HG03575 (cell line): ENCODE measurements at regions not wholly inside any gene's neighbourhood (a gene's known extent, or its start where the extent isn't known, plus 50 kb on each side); places are given as distances from the start of the nearest gene placed in this dataset.
"Not testable (repeated sequence)": the region's sequence is repeated elsewhere in the genome, so short reads cannot be mapped to it uniquely, and the experiment has no call there.

ENCODE experiments used
- ATAC-seq: cut with Tn5 transposase; IDR thresholded peaks from one replicate; pipeline ENCODE4 v1.9.1; 2021; ENCODE audit not compliant: unreplicated experiment, insufficient number of reproducible peaks, low FRiP score; ENCODE audit errors: extremely low read depth

DNA sequence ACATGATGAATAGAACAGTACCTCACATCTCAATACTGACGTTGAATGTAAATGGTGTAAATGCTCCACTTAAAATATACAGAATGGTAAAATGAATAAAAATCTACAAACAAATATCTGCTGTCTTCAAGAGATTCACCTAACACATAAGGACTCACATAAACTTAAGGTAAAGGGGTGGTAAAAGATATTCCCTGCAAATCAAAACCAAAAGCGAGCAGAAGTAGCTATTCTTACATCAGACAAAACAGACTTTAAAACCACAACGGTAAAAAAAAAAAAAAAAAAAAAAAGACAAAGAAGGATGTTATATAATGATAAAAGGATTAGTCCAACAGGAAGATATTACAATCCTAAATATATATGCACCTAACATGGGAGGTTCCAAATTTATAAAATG is 214.0 kb upstream of the MAST4 start:
- ATAC-seq: no peak

- not testable (repeated sequence) for ATAC-seq
These were observed 191.0 kb upstream of the MAST4 start for GRCh38 chr5:66405145-66405544.

DNA sequence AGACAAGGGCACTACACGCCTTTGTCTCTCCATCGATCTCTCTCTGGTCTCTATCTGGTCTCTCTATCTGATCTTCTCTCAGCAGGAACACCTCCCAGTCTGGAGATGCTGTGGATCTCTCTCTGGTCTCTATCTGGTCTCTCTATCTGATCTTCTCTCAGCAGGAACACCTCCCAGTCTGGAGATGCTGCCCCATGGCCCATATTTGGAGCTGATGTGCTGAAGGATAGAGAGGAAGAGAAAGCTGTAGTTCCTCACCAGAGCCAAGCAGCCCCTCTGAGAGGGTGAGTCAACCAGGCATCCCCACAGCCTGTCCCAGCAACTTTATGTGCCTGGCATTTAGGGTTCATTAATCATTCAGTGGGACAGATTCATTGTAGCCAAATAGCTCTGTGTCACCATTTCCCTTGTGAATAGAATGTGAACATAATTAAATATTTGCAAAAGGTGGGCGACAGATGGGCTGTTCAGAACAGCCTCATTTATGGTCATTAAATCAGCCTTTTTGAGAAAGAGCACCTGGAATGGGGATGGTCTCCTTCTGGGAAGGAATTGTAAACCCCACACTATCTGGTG is 189.3 kb upstream of the MAST4 start:
- ATAC-seq: no peak

GRCh38 chr5:66407765-66408164 is 188.4 kb upstream of the MAST4 start:
- no peak for ATAC-seq

- no peak for ATAC-seq
These were observed 187.6 kb upstream of the MAST4 start for GRCh38 chr5:66408576-66408975.

DNA sequence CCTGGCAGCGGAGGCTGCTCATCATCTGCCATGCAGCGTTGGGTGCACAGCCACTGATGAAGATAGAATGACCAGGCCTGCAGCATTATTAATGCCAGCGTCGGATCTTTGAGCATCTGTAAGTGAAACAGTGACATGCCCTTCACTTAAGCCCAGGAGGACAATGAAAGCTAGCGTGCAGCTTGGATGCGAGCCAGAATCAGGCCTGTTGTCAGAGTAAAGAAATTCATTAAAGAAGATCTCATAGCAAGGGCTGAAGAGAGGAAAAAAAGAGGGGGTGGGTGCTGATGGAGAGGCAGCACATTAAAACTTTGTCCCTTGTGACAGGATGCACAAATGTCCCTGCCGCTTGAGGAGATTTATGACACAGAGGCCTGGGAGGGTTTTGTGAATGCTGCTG is 186.1 kb upstream of the MAST4 start:
- ATAC-seq: no peak

DNA sequence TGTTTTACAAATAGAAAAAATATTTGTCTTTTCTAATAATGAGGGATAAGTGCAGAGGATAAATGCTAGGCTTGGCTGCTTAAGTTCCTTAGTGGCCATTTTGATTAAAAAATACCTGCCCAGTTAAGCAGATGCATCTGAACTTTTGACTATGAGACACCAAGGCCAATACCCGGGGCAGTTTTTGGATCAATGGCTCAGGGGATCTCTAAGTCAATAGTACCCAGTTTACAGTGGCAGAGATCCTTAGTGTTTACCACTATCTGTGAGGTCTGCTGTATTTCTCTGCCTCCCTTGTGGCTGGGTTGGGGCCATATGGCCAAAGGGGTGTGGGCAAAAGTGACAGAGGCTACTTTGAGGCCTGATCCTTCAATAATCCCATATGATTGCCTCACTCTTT is 184.5 kb upstream of the MAST4 start:
- ATAC-seq: no peak

- ATAC-seq: no peak
These were observed 182.3 kb upstream of the MAST4 start for GRCh38 chr5:66413931-66414330.

GRCh38 chr5:66415208-66415607 is 181.0 kb upstream of the MAST4 start:
- ATAC-seq: no peak

DNA sequence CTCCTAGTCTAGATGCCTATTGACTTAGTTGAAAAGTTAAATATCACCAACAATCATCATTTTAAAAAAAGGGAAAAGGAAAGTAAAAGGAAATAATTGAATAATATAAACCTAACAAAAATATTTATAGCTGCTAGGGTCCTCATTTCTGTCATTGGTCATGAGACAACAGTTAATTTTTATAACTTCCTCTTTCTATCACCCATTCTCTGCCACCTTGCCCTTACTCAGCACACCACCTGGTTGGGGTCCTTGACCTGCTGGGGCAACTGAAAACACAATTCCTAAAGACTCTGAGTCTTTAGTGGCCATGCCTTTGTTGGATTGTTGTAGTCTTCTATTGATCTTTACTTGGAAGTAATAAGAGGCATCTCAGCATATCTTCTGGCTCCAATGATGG is 179.5 kb upstream of the MAST4 start:
- no peak for ATAC-seq

DNA sequence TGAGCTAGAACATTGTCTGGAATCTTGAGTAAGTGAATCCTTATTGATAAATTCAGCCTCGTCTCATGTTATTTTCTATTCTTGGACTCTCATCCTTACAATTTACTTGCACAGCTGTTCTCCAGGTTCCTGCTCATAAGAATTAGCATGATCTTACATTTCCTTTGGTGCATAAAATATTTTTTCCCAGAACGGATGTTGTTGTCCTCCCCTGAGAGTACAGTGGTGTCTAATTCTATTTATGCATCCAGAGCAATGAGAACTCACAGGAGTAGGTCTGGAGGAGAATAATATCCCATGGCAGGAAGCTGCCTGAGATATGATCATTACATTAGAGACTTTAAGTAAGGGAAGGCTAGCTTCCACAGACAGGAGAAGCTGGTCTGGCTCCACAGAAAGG is 178.4 kb upstream of the MAST4 start:
- ATAC-seq: no peak

DNA sequence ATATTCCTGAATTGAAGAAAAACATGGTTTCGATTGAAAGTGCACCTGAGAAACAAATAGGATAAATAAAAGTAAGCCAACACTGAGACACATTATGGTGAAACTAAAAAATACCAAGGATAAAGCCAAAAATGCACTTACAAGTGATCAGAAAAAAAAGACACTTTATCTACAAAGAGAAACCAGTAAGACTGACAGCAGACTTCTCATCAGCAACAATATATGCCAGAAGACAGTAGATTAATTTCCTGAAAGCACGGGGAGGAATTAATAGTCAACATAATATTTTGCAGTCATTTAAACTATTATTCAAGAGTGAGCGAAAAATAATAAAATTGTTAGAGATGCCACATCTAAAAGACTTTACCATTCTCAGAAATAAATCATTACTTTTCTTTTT is 172.7 kb upstream of the MAST4 start:
- no peak for ATAC-seq

DNA sequence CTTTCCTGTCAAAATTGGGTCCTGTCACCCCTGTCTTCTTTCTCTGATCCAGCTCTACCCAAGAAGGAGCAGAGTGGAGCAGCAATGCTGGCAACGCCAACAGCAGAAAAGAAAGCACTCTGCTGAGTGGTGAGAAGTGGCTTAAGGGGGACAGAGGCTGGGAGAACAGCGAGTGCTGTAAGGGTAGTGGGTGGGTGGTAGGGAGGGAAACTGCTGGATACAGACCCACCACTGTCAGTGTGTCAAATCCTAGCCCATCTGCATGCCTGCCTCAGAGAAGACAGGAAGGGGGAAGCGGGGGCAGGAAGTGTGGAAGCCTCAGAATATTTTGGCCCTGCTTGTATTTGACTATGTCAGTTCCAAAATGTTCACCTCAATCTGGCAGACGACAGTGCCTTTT is 170.4 kb upstream of the MAST4 start:
- no peak for ATAC-seq

- ATAC-seq: no peak
These were observed 169.7 kb upstream of the MAST4 start for GRCh38 chr5:66426259-66427138.

- ATAC-seq: no peak
These were observed 169.1 kb upstream of the MAST4 start for GRCh38 chr5:66427139-66427442.

DNA sequence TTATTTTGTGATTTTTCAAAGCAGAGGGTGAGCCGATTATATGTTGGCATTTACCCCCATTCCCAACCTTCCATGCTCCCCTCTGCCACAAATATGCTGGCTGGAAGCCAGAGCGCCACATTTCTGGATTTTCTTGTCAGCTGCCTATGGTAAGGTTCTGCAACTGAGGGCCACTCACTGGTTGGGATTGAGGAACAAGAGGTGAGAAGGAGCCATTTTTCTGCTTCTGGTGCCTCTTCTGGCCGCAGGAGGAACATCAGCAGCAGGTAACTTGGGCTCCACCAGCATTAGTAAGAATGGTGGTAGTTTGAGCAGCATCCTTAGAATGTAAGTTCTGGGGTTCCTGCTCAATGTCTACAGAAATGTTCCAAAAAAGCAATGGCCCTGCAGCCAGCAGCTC is 159.5 kb upstream of the MAST4 start:
- ATAC-seq: no peak

DNA sequence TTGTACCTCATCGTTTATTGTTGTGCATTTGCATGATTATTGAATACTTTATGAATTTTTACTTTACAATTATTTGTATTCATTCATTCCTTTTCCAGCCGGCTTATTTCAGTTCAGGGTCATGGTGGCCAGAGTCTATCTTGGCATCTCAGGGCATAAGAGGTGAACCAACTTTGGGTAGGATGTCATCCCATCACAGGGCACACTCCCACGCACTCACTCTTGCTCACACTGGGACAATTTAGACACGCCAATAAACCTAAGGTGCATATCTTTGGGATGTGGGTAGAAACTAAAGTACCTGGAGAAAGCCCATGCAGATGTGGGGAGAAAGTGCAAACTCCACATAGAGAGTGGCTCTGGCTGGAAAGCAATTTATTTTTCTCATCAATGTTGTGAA is 158.1 kb upstream of the MAST4 start:
- ATAC-seq: no peak

- ATAC-seq: no peak
These were observed 157.5 kb upstream of the MAST4 start for GRCh38 chr5:66438696-66439095.

DNA sequence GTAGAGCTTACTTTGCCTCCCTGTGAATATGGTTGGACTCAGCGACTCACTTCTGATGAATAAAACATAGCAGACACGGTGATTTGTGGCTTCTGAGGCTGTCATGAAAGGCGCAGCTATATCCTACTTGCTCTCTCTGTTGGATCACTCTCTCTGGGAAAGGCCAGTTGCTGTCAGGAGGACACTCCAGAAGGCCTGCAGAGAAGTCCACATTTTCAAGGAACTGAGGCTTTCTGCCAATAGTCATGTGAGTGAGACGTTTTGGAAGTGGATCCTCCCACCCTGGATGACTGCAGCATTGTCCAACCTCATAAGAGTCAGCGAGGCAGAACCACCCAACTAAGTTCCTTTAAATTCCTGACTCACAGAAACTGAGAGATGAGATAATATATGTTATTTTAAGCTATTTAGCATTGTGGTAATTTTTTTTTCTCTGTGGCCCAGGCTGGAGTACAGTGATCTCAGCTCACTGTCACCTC is 156.0 kb upstream of the MAST4 start:
- ATAC-seq: peak; percentile 62

DNA sequence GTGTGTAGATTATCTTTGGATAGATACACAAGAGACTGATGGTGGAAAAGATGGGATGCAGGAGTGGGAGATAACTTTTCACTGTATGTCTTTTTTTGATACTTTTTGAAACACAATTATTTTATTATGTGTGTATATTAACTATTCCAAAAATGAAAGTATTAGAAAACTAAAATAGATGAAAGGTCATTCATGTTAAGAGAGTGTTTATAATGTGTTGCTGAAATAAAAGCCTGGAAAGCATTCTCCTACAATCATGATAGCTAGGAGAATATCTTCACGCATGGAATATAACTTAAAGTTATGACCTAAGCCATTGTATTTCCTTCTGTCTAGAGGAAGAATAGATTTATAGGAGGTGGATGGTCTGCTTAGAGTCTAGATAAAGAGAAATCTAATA is 154.8 kb upstream of the MAST4 start:
- ATAC-seq: no peak

DNA sequence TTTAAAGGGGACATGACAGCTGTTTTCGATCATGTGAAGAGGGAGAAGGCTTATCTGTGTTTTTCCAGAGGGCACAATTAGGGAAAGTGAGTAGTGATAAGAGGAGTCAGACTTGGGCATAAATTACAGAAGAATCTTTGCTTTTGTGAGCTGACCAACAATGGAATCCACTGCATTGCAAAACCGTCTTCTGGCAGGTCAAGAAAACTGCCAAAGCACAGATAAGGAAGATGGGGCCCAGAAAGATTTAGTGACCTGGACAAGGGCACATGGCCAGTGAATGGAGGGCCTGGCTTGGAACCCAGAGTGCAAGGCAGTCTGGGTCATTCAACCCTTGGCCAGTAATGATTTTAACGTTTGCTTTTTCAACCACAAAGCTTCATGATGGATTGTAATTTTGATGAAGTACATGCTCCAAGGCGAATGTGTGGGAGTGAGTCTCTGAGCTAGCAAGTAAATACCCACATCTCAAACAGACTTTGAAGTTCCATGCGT is 153.2 kb upstream of the MAST4 start:
- no peak for ATAC-seq
